ENCODE measurements at regions not wholly inside any gene's neighbourhood (a gene's known extent, or its start where the extent isn't known, plus 50 kb on each side); places are given as distances from the start of the nearest gene placed in this dataset.

- Histone ChIP-seq H3K9me3 (ENCODE audit: low read length) (no peaks in the 10 kb centered on the region), H4K20me1 (ENCODE audit: insufficient read depth, low read length) (no peaks in the 10 kb centered on the region), H3K4me2 (ENCODE audit: low read length) (no peak overlapping the region), H3K9me2 (ENCODE audit: insufficient read depth, low read length) (no peaks in the 10 kb centered on the region), H3K4me3 (ENCODE audit: low read depth, low read length, poor library complexity, severe bottlenecking) (no peak overlapping the region), H3K36me3 (ENCODE audit: insufficient read depth, low read length) (no peaks in the 10 kb centered on the region), H3K4me1 (ENCODE audit: insufficient read depth, low read length, poor library complexity, severe bottlenecking) (no peaks in the 10 kb centered on the region), H3K27ac (ENCODE audit: low read depth, low read length, poor library complexity, severe bottlenecking) (no peak overlapping the region), H2AFZ (ENCODE audit: low read length) (no peak overlapping the region), H3K79me2 (ENCODE audit: insufficient read depth, low read depth, low read length) (no peaks in the 10 kb centered on the region)
- BruUV-seq (replicated peaks), result no TSS peak
- POLR2A ChIA-PET, result no interaction called here
- CTCF ChIA-PET (ENCODE audit: unreplicated experiment), result no interaction called here
- TF ChIP-seq CTCF (conservative IDR thresholded peaks at IDR 0.05; ENCODE audit: low read length) (no peak), EZH2phosphoT487 (IDR thresholded peaks at IDR 0.05; ENCODE audit: borderline replicate concordance, low read depth, low read length) (no peak)
- DNase-seq (ENCODE audit: low spot score), result no peak
- intact Hi-C loops (cut with micrococcal nuclease; ENCODE audit: unreplicated experiment), result no loop called here
Observed at GRCh38 chr10:2144584-2144983, 407.3 kb upstream of the ADARB2 start.

- ChIA-PET POLR2A (interaction anchor here (0.6 kb wide), 1 partner anchor 12 kb away, joined by 3 read pairs; no protein-coding TSS in a partner anchor), CTCF (ENCODE audit: unreplicated experiment) (no interaction called here)
- TF ChIP-seq EZH2phosphoT487 (IDR thresholded peaks at IDR 0.05; ENCODE audit: borderline replicate concordance, low read depth, low read length) (no peak), CTCF (conservative IDR thresholded peaks at IDR 0.05; ENCODE audit: low read length) (no peak)
- intact Hi-C loops (cut with micrococcal nuclease; ENCODE audit: unreplicated experiment), result no loop called here
- H3K4me1 ChIP-seq (ENCODE audit: insufficient read depth, low read length, poor library complexity, severe bottlenecking), result no peaks in the 10 kb centered on the region
- H3K9me2 ChIP-seq (ENCODE audit: insufficient read depth, low read length), result no peaks in the 10 kb centered on the region
- H3K36me3 ChIP-seq (ENCODE audit: insufficient read depth, low read length), result no peaks in the 10 kb centered on the region
- no peak overlapping the region for H2AFZ ChIP-seq (ENCODE audit: low read length)
- no peak overlapping the region for H3K4me2 ChIP-seq (ENCODE audit: low read length)
- H3K4me3 ChIP-seq (ENCODE audit: low read depth, low read length, poor library complexity, severe bottlenecking), result no peak overlapping the region
- BruUV-seq (replicated peaks), result no TSS peak
- no peaks in the 10 kb centered on the region for H3K9me3 ChIP-seq (ENCODE audit: low read length)
- no peaks in the 10 kb centered on the region for H4K20me1 ChIP-seq (ENCODE audit: insufficient read depth, low read length)
- H3K79me2 ChIP-seq (ENCODE audit: insufficient read depth, low read depth, low read length), result no peaks in the 10 kb centered on the region
- DNase-seq (ENCODE audit: low spot score), result no peak
- H3K27ac ChIP-seq (ENCODE audit: low read depth, low read length, poor library complexity, severe bottlenecking), result no peak overlapping the region
Observed at GRCh38 chr10:2143213-2143835, 406.0 kb upstream of the ADARB2 start.

- no TSS peak for BruUV-seq (replicated peaks)
- POLR2A ChIA-PET, result no interaction called here
Observed at GRCh38 chr10:2139746-2140145, 402.4 kb upstream of the ADARB2 start.

More at GRCh38 chr10:2139746-2140145, 402.4 kb upstream of the ADARB2 start:
- CTCF ChIA-PET (ENCODE audit: unreplicated experiment), result no interaction called here
- Histone ChIP-seq H3K9me2 (ENCODE audit: insufficient read depth, low read length) (no peaks in the 10 kb centered on the region), H3K4me2 (ENCODE audit: low read length) (no peak overlapping the region), H3K27ac (ENCODE audit: low read depth, low read length, poor library complexity, severe bottlenecking) (no peak overlapping the region), H3K36me3 (ENCODE audit: insufficient read depth, low read length) (no peaks in the 10 kb centered on the region), H2AFZ (ENCODE audit: low read length) (no peak overlapping the region), H3K79me2 (ENCODE audit: insufficient read depth, low read depth, low read length) (no peaks in the 10 kb centered on the region), H4K20me1 (ENCODE audit: insufficient read depth, low read length) (no peaks in the 10 kb centered on the region), H3K4me3 (ENCODE audit: low read depth, low read length, poor library complexity, severe bottlenecking) (no peak overlapping the region), H3K4me1 (ENCODE audit: insufficient read depth, low read length, poor library complexity, severe bottlenecking) (no peaks in the 10 kb centered on the region), H3K9me3 (ENCODE audit: low read length) (no peaks in the 10 kb centered on the region)
- DNase-seq (ENCODE audit: low spot score), result no peak
- TF ChIP-seq EZH2phosphoT487 (IDR thresholded peaks at IDR 0.05; ENCODE audit: borderline replicate concordance, low read depth, low read length) (no peak), CTCF (conservative IDR thresholded peaks at IDR 0.05; ENCODE audit: low read length) (no peak)
- intact Hi-C loops (cut with micrococcal nuclease; ENCODE audit: unreplicated experiment), result no loop called here
